ENCODE measurements at regions not wholly inside any gene's neighbourhood (a gene's known extent, or its start where the extent isn't known, plus 50 kb on each side); places are given as distances from the start of the nearest gene placed in this dataset.

- Histone ChIP-seq H3K4me1 (ENCODE audit: insufficient read depth) (no peaks in the 10 kb centered on the region), H3K9me3 (no peaks in the 10 kb centered on the region), H3K4me3 (no peak overlapping the region), H3K27ac (no peak overlapping the region), H3K36me3 (no peaks in the 10 kb centered on the region), H3K27me3 (no peaks in the 10 kb centered on the region)
- 16 to 26% (median 23%) methylated on average over 15 of the region's 15 CpGs for WGBS, 3 donors
- TF ChIP-seq EP300 (IDR thresholded peaks at IDR 0.05), result no peak
- TF ChIP-seq CTCF (IDR thresholded peaks at IDR 0.05), result no peak
- TF ChIP-seq POLR2A (IDR thresholded peaks at IDR 0.05), result no peak
- no peak for DNase-seq
- intact Hi-C loops (cut with DNase I), result no loop called here
Observed at GRCh38 chr7:380139-380485, 90.1 kb downstream of the FOXL3 start.

GRCh38 chr7:380711-381210, 90.8 kb downstream of the FOXL3 start:
- H3K36me3 ChIP-seq, result no peaks in the 10 kb centered on the region
- peak in 2 of 5 donors; percentile 11 to 18 for DNase-seq
- intact Hi-C loops (cut with DNase I), result no loop called here
- H3K4me3 ChIP-seq, result no peak overlapping the region
- H3K27ac ChIP-seq, result no peak overlapping the region
- H3K27me3 ChIP-seq, result no peaks in the 10 kb centered on the region
- WGBS, 3 donors, result 45 to 75% (median 70%) methylated on average over 6 to 8 of the region's 8 CpGs
- H3K9me3 ChIP-seq, result no peaks in the 10 kb centered on the region
- no peak for TF ChIP-seq EP300 (IDR thresholded peaks at IDR 0.05)
- TF ChIP-seq CTCF (IDR thresholded peaks at IDR 0.05), result no peak
- TF ChIP-seq POLR2A (IDR thresholded peaks at IDR 0.05), result no peak
- no peaks in the 10 kb centered on the region for H3K4me1 ChIP-seq (ENCODE audit: insufficient read depth)

GRCh38 chr7:381211-382042, 91.5 kb downstream of the FOXL3 start:
- DNase-seq, result peak in 3 of 5 donors; percentile 9 to 17 (median 11)
- Histone ChIP-seq H3K36me3 (no peaks in the 10 kb centered on the region), H3K27ac (no peak overlapping the region), H3K4me1 (ENCODE audit: insufficient read depth) (no peaks in the 10 kb centered on the region), H3K9me3 (no peaks in the 10 kb centered on the region), H3K4me3 (no peak overlapping the region), H3K27me3 (no peaks in the 10 kb centered on the region)
- intact Hi-C loops (cut with DNase I), result no loop called here
- TF ChIP-seq EP300 (IDR thresholded peaks at IDR 0.05) (no peak), POLR2A (IDR thresholded peaks at IDR 0.05) (no peak), CTCF (IDR thresholded peaks at IDR 0.05) (no peak)
- 61 to 64% (median 63%) methylated on average over 23 of the region's 23 CpGs for WGBS, 3 donors

- Histone ChIP-seq H3K36me3 (no peaks in the 10 kb centered on the region), H3K4me1 (ENCODE audit: insufficient read depth) (no peaks in the 10 kb centered on the region), H3K9me3 (no peaks in the 10 kb centered on the region), H3K27ac (no peak overlapping the region), H3K27me3 (no peaks in the 10 kb centered on the region), H3K4me3 (no peak overlapping the region)
- TF ChIP-seq CTCF (IDR thresholded peaks at IDR 0.05), result no peak
- TF ChIP-seq POLR2A (IDR thresholded peaks at IDR 0.05), result no peak
- TF ChIP-seq EP300 (IDR thresholded peaks at IDR 0.05), result no peak
- intact Hi-C loops (cut with DNase I), result no loop called here
- no peak for DNase-seq
- WGBS, 3 donors, result 67 to 69% (median 68%) methylated on average over 5 of the region's 5 CpGs
Observed at GRCh38 chr7:382043-382400, 92.1 kb downstream of the FOXL3 start.
